ENCODE measurements at regions not wholly inside any gene's neighbourhood (a gene's known extent, or its start where the extent isn't known, plus 50 kb on each side); places are given as distances from the start of the nearest gene placed in this dataset.

- TF ChIP-seq POLR2AphosphoS5 (IDR thresholded peaks at IDR 0.05; ENCODE audit: low read depth, low read length), result no peak
- no peak for TF ChIP-seq POLR2A (IDR thresholded peaks at IDR 0.05; ENCODE audit: low read depth, low read length)
- no peak for TF ChIP-seq TAF1 (IDR thresholded peaks at IDR 0.05; ENCODE audit: low read depth, low read length)
These were observed 1172.9 kb downstream of the CDH12 start for GRCh38 chr5:21680196-21680595.

All from GM12891 (cell line).